ENCODE measurements at regions not wholly inside any gene's neighbourhood (a gene's known extent, or its start where the extent isn't known, plus 50 kb on each side); places are given as distances from the start of the nearest gene placed in this dataset.

DNA sequence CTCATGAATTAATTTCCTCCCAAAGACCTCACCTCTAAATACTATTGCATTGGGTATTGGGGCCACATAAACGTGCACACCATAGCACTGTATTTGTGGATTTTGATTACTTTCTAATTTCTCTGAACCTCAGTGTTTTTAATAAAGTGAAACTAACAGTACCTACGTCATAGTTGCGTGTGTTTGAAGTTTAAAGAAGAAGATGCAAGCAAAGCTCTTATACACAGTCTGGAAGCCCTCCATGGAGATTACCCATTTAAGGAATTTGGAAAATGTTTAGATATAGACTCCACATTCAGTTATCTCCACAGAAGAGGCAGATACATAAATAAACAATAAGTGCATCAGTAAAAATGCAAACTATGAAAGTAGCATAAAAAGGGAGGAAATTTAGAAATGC lies 581.1 kb upstream of the GBE1 start:
- no peaks in the 10 kb centered on the region for H3K27me3 ChIP-seq (ENCODE audit: insufficient read depth, poor library complexity, severe bottlenecking)
- no peak overlapping the region for H3K4me3 ChIP-seq (replicated peaks; ENCODE audit: insufficient read depth, low read length)
- TF ChIP-seq, protein P1, sequence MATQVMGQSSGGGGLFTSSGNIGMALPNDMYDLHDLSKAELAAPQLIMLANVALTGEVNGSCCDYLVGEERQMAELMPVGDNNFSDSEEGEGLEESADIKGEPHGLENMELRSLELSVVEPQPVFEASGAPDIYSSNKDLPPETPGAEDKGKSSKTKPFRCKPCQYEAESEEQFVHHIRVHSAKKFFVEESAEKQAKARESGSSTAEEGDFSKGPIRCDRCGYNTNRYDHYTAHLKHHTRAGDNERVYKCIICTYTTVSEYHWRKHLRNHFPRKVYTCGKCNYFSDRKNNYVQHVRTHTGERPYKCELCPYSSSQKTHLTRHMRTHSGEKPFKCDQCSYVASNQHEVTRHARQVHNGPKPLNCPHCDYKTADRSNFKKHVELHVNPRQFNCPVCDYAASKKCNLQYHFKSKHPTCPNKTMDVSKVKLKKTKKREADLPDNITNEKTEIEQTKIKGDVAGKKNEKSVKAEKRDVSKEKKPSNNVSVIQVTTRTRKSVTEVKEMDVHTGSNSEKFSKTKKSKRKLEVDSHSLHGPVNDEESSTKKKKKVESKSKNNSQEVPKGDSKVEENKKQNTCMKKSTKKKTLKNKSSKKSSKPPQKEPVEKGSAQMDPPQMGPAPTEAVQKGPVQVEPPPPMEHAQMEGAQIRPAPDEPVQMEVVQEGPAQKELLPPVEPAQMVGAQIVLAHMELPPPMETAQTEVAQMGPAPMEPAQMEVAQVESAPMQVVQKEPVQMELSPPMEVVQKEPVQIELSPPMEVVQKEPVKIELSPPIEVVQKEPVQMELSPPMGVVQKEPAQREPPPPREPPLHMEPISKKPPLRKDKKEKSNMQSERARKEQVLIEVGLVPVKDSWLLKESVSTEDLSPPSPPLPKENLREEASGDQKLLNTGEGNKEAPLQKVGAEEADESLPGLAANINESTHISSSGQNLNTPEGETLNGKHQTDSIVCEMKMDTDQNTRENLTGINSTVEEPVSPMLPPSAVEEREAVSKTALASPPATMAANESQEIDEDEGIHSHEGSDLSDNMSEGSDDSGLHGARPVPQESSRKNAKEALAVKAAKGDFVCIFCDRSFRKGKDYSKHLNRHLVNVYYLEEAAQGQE (IDR thresholded peaks at IDR 0.05; ENCODE audit: insufficient replicate concordance, low read depth): no peak
- TF ChIP-seq GABPA (IDR thresholded peaks at IDR 0.05; ENCODE audit: low read depth) (no peak), SPI1 (IDR thresholded peaks at IDR 0.05; ENCODE audit: borderline replicate concordance, low read depth) (no peak), POLR2AphosphoS5 (IDR thresholded peaks at IDR 0.05; ENCODE audit: low read depth) (no peak)
- TF ChIP-seq, protein P2, sequence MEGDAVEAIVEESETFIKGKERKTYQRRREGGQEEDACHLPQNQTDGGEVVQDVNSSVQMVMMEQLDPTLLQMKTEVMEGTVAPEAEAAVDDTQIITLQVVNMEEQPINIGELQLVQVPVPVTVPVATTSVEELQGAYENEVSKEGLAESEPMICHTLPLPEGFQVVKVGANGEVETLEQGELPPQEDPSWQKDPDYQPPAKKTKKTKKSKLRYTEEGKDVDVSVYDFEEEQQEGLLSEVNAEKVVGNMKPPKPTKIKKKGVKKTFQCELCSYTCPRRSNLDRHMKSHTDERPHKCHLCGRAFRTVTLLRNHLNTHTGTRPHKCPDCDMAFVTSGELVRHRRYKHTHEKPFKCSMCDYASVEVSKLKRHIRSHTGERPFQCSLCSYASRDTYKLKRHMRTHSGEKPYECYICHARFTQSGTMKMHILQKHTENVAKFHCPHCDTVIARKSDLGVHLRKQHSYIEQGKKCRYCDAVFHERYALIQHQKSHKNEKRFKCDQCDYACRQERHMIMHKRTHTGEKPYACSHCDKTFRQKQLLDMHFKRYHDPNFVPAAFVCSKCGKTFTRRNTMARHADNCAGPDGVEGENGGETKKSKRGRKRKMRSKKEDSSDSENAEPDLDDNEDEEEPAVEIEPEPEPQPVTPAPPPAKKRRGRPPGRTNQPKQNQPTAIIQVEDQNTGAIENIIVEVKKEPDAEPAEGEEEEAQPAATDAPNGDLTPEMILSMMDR (IDR thresholded peaks at IDR 0.05; ENCODE audit: insufficient read depth, low read length): no peak
- no peak for DNase-seq (ENCODE audit: low read depth in 1 of 2, low spot score in 1 of 2)
- no peak overlapping the region for H3K27ac ChIP-seq (replicated peaks)

DNA sequence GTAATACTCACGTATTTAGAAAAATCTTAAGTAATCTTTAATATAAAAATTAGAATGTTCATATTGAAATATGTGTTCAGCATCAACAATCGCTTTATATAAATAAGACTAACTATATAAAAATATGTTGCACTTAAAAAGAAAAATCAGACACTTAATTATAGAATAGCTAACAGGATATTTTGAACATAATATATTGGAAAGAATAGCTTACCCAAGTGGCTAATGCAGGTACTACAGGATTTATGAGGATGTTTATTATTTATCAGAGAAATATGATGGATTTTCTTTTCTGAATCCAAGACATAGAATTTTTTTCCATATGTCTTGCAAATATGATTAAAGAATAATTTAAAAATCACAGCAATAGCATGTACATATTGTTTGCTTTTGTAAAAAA lies 567.9 kb upstream of the GBE1 start:
- no peak for DNase-seq (ENCODE audit: low read depth in 1 of 2, low spot score in 1 of 2)
- TF ChIP-seq POLR2AphosphoS5 (IDR thresholded peaks at IDR 0.05; ENCODE audit: low read depth): no peak
- TF ChIP-seq, protein P2 (IDR thresholded peaks at IDR 0.05; ENCODE audit: insufficient read depth, low read length): peak; percentile 3
- H3K27ac ChIP-seq (replicated peaks): no peak overlapping the region
- no peaks in the 10 kb centered on the region for H3K27me3 ChIP-seq (ENCODE audit: insufficient read depth, poor library complexity, severe bottlenecking)
- H3K4me3 ChIP-seq (replicated peaks; ENCODE audit: insufficient read depth, low read length): no peak overlapping the region

DNA sequence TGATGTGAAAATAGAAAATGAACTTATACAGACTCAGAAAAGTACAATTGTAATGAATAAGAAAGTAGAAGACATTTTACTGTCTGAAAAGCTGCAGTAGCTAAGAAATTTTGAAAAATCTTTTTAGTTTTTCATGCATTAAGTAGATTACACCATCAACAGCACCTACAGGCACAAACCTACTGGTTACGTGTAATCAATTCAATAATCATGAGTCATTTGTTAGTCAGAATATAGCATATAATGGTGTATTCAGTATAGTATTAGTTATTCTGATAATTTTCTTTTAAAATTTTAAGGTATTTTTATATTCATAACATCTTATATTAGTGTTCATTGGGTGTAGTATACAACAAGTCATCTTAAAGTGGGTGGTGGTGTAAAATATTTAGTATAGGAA lies 550.5 kb upstream of the GBE1 start:
- no peak for DNase-seq (ENCODE audit: low read depth in 1 of 2, low spot score in 1 of 2)

DNA sequence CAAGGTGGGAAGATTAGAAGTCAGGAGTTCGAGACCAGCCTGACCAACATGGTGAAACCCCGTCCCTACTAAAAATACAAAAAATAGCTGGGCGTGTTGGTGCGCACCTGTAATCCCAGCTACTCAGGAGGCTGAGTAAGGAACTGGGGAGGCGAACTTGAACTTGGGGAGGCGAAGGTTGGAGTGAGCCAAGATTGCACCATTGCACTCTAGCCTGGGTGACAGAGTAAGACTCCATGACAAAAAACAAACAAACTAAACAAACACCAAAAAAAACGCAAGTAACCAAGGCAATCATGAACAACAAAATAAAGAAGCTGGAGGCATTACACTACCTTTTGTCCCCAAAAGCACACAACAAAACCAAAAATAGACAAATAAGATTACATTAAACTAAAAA lies 547.3 kb upstream of the GBE1 start:
- no peak for DNase-seq (ENCODE audit: low read depth in 1 of 2, low spot score in 1 of 2)
- Histone ChIP-seq H3K4me3 (replicated peaks; ENCODE audit: insufficient read depth, low read length) (no peak overlapping the region), H3K27ac (replicated peaks) (no peak overlapping the region), H3K27me3 (ENCODE audit: insufficient read depth, poor library complexity, severe bottlenecking) (no peaks in the 10 kb centered on the region)
- TF ChIP-seq POLR2AphosphoS5 (IDR thresholded peaks at IDR 0.05; ENCODE audit: low read depth): no peak
- TF ChIP-seq SPI1 (IDR thresholded peaks at IDR 0.05; ENCODE audit: borderline replicate concordance, low read depth): no peak

More for the DNA sequence above, 550.5 kb upstream of the GBE1 start:
- Histone ChIP-seq H3K4me3 (replicated peaks; ENCODE audit: insufficient read depth, low read length) (no peak overlapping the region), H3K27ac (replicated peaks) (no peak overlapping the region), H3K27me3 (ENCODE audit: insufficient read depth, poor library complexity, severe bottlenecking) (no peaks in the 10 kb centered on the region)
- TF ChIP-seq, protein P2 (IDR thresholded peaks at IDR 0.05; ENCODE audit: insufficient read depth, low read length): no peak

DNA sequence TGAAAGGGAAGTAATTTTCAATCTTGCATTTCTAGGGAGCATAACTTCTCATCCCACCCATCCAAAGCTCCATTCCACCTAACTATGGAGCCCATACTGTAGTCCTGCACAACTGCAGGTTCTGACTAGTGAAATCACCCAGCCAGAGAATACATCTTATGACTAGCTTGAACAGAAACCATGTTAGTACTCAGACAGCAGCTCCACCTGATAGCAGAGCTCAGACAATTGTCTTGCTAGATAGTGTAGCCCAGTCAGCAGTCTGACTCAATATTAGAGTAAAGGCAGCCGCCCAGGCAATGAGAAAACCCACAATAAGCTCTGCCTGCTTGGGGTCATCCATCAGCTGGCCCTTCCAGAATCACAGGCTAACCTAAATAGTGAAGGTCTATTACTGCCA lies 544.7 kb upstream of the GBE1 start:
- Histone ChIP-seq H3K4me3 (replicated peaks; ENCODE audit: insufficient read depth, low read length) (no peak overlapping the region), H3K27me3 (ENCODE audit: insufficient read depth, poor library complexity, severe bottlenecking) (no peaks in the 10 kb centered on the region), H3K27ac (replicated peaks) (no peak overlapping the region)
- no peak for DNase-seq (ENCODE audit: low read depth in 1 of 2, low spot score in 1 of 2)
- TF ChIP-seq, protein P1 (IDR thresholded peaks at IDR 0.05; ENCODE audit: insufficient replicate concordance, low read depth): no peak
- no peak for TF ChIP-seq SPI1 (IDR thresholded peaks at IDR 0.05; ENCODE audit: borderline replicate concordance, low read depth)
- TF ChIP-seq, protein P2 (IDR thresholded peaks at IDR 0.05; ENCODE audit: insufficient read depth, low read length): no peak
- no peak for TF ChIP-seq GABPA (IDR thresholded peaks at IDR 0.05; ENCODE audit: low read depth)
- no peak for TF ChIP-seq POLR2AphosphoS5 (IDR thresholded peaks at IDR 0.05; ENCODE audit: low read depth)

All from HL-60 (cell line).